ENCODE measurements at regions not wholly inside any gene's neighbourhood (a gene's known extent, or its start where the extent isn't known, plus 50 kb on each side); places are given as distances from the start of the nearest gene placed in this dataset.

- no peak for TF ChIP-seq CTCF (IDR thresholded peaks at IDR 0.05; ENCODE audit: insufficient read depth, low read length)
- no peak for TF ChIP-seq POLR2AphosphoS5 (IDR thresholded peaks at IDR 0.05; ENCODE audit: low read depth)
- TF ChIP-seq SPI1 (IDR thresholded peaks at IDR 0.05; ENCODE audit: borderline replicate concordance, low read depth), result no peak
Measured at GRCh38 chr10:3716093-3716492, 68.9 kb downstream of the KLF6 start.
